ENCODE measurements at regions not wholly inside any gene's neighbourhood (a gene's known extent, or its start where the extent isn't known, plus 50 kb on each side); places are given as distances from the start of the nearest gene placed in this dataset.

GRCh38 chr18:11323359-11323819, 174.0 kb upstream of the PIEZO2 start:
- Histone ChIP-seq H3K9me3 (no peaks in the 10 kb centered on the region), H3K36me3 (no peaks in the 10 kb centered on the region), H3K4me1 (no peaks in the 10 kb centered on the region), H3K27me3 (no peaks in the 10 kb centered on the region), H3K27ac (no peak overlapping the region), H3K4me3 (replicated peaks in 1 of 3) (no peak overlapping the region)
- intact Hi-C loops (cut with DNase I): no loop called here
- WGBS, 2 donors: 72 to 79% methylated on average over 11 of the region's 11 CpGs
- DNase-seq: no peak
- TF ChIP-seq, protein P1, sequence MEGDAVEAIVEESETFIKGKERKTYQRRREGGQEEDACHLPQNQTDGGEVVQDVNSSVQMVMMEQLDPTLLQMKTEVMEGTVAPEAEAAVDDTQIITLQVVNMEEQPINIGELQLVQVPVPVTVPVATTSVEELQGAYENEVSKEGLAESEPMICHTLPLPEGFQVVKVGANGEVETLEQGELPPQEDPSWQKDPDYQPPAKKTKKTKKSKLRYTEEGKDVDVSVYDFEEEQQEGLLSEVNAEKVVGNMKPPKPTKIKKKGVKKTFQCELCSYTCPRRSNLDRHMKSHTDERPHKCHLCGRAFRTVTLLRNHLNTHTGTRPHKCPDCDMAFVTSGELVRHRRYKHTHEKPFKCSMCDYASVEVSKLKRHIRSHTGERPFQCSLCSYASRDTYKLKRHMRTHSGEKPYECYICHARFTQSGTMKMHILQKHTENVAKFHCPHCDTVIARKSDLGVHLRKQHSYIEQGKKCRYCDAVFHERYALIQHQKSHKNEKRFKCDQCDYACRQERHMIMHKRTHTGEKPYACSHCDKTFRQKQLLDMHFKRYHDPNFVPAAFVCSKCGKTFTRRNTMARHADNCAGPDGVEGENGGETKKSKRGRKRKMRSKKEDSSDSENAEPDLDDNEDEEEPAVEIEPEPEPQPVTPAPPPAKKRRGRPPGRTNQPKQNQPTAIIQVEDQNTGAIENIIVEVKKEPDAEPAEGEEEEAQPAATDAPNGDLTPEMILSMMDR (IDR thresholded peaks at IDR 0.05): no peak

- no peaks in the 10 kb centered on the region for H3K4me1 ChIP-seq
- DNase-seq: no peak
- intact Hi-C loops (cut with DNase I): no loop called here
- H3K9me3 ChIP-seq: no peaks in the 10 kb centered on the region
- WGBS, 2 donors: 70 to 74% methylated on average over 6 to 7 of the region's 7 CpGs
- no peaks in the 10 kb centered on the region for H3K36me3 ChIP-seq
- H3K4me3 ChIP-seq (replicated peaks in 1 of 3): no peak overlapping the region
- TF ChIP-seq, protein P1 (IDR thresholded peaks at IDR 0.05): no peak
- no peak for TF ChIP-seq POLR2A (IDR thresholded peaks at IDR 0.05)
- H3K27ac ChIP-seq: no peak overlapping the region
- no peaks in the 10 kb centered on the region for H3K27me3 ChIP-seq
Observed at GRCh38 chr18:11322716-11323115, 173.3 kb upstream of the PIEZO2 start.

GRCh38 chr18:11322006-11322405, 172.6 kb upstream of the PIEZO2 start:
- no peaks in the 10 kb centered on the region for H3K36me3 ChIP-seq
- no peak for TF ChIP-seq POLR2A (IDR thresholded peaks at IDR 0.05)
- TF ChIP-seq, protein P1 (IDR thresholded peaks at IDR 0.05): no peak
- no peaks in the 10 kb centered on the region for H3K9me3 ChIP-seq
- 68 to 72% methylated on average over 4 of the region's 4 CpGs for WGBS, 2 donors
- no peaks in the 10 kb centered on the region for H3K27me3 ChIP-seq
- intact Hi-C loops (cut with DNase I): no loop called here
- no peaks in the 10 kb centered on the region for H3K4me1 ChIP-seq
- H3K4me3 ChIP-seq (replicated peaks in 1 of 3): no peak overlapping the region
- no peak for DNase-seq
- no peak overlapping the region for H3K27ac ChIP-seq

- Histone ChIP-seq H3K27me3 (no peaks in the 10 kb centered on the region), H3K4me1 (no peaks in the 10 kb centered on the region), H3K4me3 (replicated peaks in 1 of 3) (no peak overlapping the region), H3K36me3 (no peaks in the 10 kb centered on the region), H3K9me3 (no peaks in the 10 kb centered on the region), H3K27ac (no peak overlapping the region)
- intact Hi-C loops (cut with DNase I): no loop called here
- 70 to 72% methylated on average over 11 of the region's 11 CpGs for WGBS, 2 donors
- DNase-seq: no peak
- TF ChIP-seq, protein P1 (IDR thresholded peaks at IDR 0.05): no peak
Observed at GRCh38 chr18:11320986-11321385, 171.6 kb upstream of the PIEZO2 start.

GRCh38 chr18:11316546-11316945, 167.2 kb upstream of the PIEZO2 start:
- Histone ChIP-seq H3K36me3 (no peaks in the 10 kb centered on the region), H3K27ac (no peak overlapping the region), H3K27me3 (no peaks in the 10 kb centered on the region), H3K4me3 (replicated peaks in 1 of 3) (no peak overlapping the region), H3K9me3 (no peaks in the 10 kb centered on the region), H3K4me1 (no peaks in the 10 kb centered on the region)
- intact Hi-C loops (cut with DNase I): no loop called here
- no peak for TF ChIP-seq POLR2A (IDR thresholded peaks at IDR 0.05)
- TF ChIP-seq, protein P1 (IDR thresholded peaks at IDR 0.05): no peak
- no peak for DNase-seq

All from thyroid gland (tissue), 4 donors.